Bone marrow (tissue), 2 donors: ENCODE measurements at regions not wholly inside any gene's neighbourhood (a gene's known extent, or its start where the extent isn't known, plus 50 kb on each side); places are given as distances from the start of the nearest gene placed in this dataset.
"Not testable (repeated sequence)": the region's sequence is repeated elsewhere in the genome, so short reads cannot be mapped to it uniquely, and the experiment has no call there.

Experiments used
- DNase-seq, 2 donors: peaks; one replicate each; lab custom pipeline; 2025; lab: John Stamatoyannopoulos, UW

GRCh38 chr16:9343276-9343675, 251.8 kb downstream of the HAPSTR1 start:
- DNase-seq = no peak

- no peak for DNase-seq
Observed at GRCh38 chr16:9344508-9344907, 253.1 kb downstream of the HAPSTR1 start.

- DNase-seq = no peak
Observed at GRCh38 chr16:9345046-9345445, 253.6 kb downstream of the HAPSTR1 start.

GRCh38 chr16:9345880-9346279, 254.4 kb downstream of the HAPSTR1 start:
- DNase-seq = no peak

GRCh38 chr16:9348912-9349311, 257.5 kb downstream of the HAPSTR1 start:
- DNase-seq = no peak

- DNase-seq = not testable (repeated sequence)
Observed at GRCh38 chr16:9349373-9349960, 258.0 kb downstream of the HAPSTR1 start.

- DNase-seq = not testable (repeated sequence)
Observed at GRCh38 chr16:9350119-9350799, 258.8 kb downstream of the HAPSTR1 start.

- DNase-seq = no peak
Observed at GRCh38 chr16:9351440-9351839, 260.0 kb downstream of the HAPSTR1 start.

GRCh38 chr16:9351841-9352434, 260.5 kb downstream of the HAPSTR1 start:
- no peak for DNase-seq

- DNase-seq = no peak
Observed at GRCh38 chr16:9357829-9358228, 266.4 kb downstream of the HAPSTR1 start.

- DNase-seq = no peak
Observed at GRCh38 chr16:9360075-9360474, 268.6 kb downstream of the HAPSTR1 start.

GRCh38 chr16:9362050-9362449, 270.6 kb downstream of the HAPSTR1 start:
- DNase-seq = no peak

GRCh38 chr16:9362604-9363003, 271.2 kb downstream of the HAPSTR1 start:
- DNase-seq = no peak

- DNase-seq = no peak
Observed at GRCh38 chr16:9363520-9363919, 272.1 kb downstream of the HAPSTR1 start.

- DNase-seq = no peak
Observed at GRCh38 chr16:9364721-9365369, 273.4 kb downstream of the HAPSTR1 start.

GRCh38 chr16:9365370-9365728, 273.9 kb downstream of the HAPSTR1 start:
- no peak for DNase-seq

GRCh38 chr16:9366048-9366969, 274.9 kb downstream of the HAPSTR1 start:
- no peak for DNase-seq

GRCh38 chr16:9370061-9370491, 278.6 kb downstream of the HAPSTR1 start:
- no peak for DNase-seq

- DNase-seq = no peak
Observed at GRCh38 chr16:9371713-9372448, 280.4 kb downstream of the HAPSTR1 start.

- no peak for DNase-seq
Observed at GRCh38 chr16:9372934-9373890, 281.8 kb downstream of the HAPSTR1 start.
